A673 (cell line): ENCODE measurements at regions not wholly inside any gene's neighbourhood (a gene's known extent, or its start where the extent isn't known, plus 50 kb on each side); places are given as distances from the start of the nearest gene placed in this dataset.

Source experiments
- EZH2 ChIP-seq: fragments of 200-600 bp; sonication (generic); IDR thresholded peaks from 2 replicates; pipeline ENCODE4 v1.6.1; 2017; ENCODE audit warnings: borderline replicate concordance, low read depth, mild to moderate bottlenecking, mixed read lengths, antibody characterized with exemption, low read length; ENCODE audit not compliant: poor library complexity, severe bottlenecking
- TF ChIP-seq, protein P1 (sequence below): fragments of 300-800, 200-600 bp; sonication (generic); conservative IDR thresholded peaks from 2 replicates; pipeline ENCODE4 v1.5.1; 2017; ENCODE audit warnings: low read depth, mild to moderate bottlenecking, antibody characterized with exemption, low read length, moderate library complexity, mixed read lengths

GRCh38 chr5:142527234-142527633, 158.7 kb downstream of the FGF1 start:
- TF ChIP-seq, protein P1, sequence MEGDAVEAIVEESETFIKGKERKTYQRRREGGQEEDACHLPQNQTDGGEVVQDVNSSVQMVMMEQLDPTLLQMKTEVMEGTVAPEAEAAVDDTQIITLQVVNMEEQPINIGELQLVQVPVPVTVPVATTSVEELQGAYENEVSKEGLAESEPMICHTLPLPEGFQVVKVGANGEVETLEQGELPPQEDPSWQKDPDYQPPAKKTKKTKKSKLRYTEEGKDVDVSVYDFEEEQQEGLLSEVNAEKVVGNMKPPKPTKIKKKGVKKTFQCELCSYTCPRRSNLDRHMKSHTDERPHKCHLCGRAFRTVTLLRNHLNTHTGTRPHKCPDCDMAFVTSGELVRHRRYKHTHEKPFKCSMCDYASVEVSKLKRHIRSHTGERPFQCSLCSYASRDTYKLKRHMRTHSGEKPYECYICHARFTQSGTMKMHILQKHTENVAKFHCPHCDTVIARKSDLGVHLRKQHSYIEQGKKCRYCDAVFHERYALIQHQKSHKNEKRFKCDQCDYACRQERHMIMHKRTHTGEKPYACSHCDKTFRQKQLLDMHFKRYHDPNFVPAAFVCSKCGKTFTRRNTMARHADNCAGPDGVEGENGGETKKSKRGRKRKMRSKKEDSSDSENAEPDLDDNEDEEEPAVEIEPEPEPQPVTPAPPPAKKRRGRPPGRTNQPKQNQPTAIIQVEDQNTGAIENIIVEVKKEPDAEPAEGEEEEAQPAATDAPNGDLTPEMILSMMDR, result no peak
- TF ChIP-seq EZH2, result no peak
